ACHN (cell line): ENCODE measurements at regions not wholly inside any gene's neighbourhood (a gene's known extent, or its start where the extent isn't known, plus 50 kb on each side); places are given as distances from the start of the nearest gene placed in this dataset.

Experiments
- DNase-seq: peaks from one replicate; pipeline ENCODE4 v3.0.0-alpha.2; 2015
- in situ Hi-C: cut with HindIII; loops from 2 replicates; pipeline ENCODE4 v1.10.0; 2017; ENCODE audit warnings: low sequenced_read_pairs, low pct_ligation_motif_present, low pct_unique_long_range_greater_than_20kb

DNA sequence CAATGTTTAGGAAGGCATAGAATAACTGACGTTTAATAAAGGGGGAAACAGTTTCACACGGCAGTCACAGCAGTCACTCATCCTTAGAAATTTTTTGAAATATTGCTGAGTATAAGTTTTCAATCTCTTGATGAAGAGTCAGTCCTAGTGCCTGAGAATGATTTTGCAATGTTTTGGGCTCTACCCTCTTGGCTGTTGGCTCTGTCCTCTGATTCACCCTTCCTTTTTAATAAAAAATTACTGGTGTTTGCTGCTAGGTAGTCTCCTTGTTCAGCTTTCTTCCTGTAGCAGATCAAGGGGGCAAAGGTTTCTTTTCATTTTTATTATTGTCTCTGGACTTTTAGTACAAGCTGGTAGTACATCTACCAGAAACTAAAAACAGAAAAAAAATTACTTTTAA lies 194.3 kb upstream of the ANO3 start:
- DNase-seq: no peak
- in situ Hi-C loops: no loop called here

GRCh38 chr11:26142891-26143290 lies 189.0 kb upstream of the ANO3 start:
- in situ Hi-C loops: no loop called here
- DNase-seq: no peak

DNA sequence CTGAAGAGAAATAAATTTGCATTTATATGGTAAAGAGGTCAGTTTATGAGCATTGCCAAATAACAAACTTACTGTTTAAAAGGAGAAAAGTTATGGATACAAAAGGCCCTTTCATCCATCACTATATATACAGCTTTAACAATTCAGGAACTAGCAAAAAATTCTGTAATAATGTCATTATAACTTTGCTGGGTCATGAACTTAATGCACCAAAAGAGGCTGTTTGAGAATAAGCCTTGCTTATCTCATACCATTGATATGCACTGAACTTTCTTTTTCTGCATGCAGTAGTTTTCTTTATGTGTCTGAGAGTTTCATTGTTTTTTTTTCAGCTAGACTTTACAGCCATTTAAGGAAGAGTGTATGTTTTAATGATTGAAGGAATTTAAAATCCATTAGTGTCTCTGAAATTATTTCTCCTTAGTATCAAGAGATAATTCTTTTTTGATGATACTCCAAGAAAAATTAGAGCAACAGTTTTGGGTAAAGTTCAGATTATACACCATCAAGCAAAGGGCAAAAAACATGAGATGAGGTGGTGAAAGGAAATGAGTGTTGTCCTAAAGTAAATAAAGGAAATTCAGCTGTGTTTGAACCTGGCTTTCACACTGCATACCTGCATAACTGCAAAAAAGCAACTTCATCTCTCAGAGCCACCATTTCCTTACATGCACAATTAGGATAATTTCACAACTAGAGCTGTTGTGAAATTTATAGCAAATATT lies 188.2 kb upstream of the ANO3 start:
- DNase-seq: no peak
- in situ Hi-C loops: no loop called here

GRCh38 chr11:26144291-26144690 lies 187.6 kb upstream of the ANO3 start:
- in situ Hi-C loops: no loop called here
- DNase-seq: no peak

DNA sequence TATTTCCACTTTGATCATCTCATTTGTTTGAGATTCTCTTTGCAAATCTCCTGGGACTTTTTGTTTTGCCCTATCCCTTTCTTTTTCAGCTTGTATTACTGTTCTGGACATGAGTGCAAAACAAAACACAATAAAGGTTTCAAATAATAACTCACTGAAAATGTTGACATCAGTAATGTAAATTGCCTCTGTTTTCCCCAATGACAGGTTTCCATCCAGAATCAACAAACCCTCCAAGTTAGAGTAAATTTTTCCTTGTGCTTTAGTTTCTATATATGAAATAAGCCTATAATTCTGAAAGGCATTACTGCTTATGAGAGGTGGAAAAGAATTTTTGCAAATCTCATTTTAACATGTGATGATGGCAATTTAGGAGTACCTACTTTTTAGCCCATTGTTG lies 187.0 kb upstream of the ANO3 start:
- in situ Hi-C loops: no loop called here
- no peak for DNase-seq

- in situ Hi-C loops: no loop called here
- DNase-seq: no peak
Measured at GRCh38 chr11:26149585-26149984, 182.3 kb upstream of the ANO3 start.

DNA sequence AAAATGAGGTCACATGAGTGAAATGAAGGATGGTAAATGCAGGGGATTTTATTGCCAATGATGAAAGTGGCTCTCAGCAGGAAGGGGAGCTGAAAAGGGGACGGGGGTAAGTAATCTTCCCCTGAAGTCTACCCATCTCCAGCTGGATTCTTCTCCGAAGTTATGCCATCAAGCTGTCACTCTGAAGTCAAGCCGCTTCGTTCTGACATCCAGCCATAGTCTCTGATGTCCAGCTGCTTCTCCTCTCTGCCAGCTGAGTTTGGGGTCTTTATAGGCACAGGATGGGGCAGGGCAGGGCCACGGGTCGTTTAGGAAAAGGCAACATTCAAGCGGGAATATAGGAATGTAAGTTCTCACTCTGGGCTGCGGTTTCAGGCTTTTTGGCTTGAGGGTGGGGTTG lies 181.9 kb upstream of the ANO3 start:
- in situ Hi-C loops: no loop called here

GRCh38 chr11:26158251-26158650 lies 173.7 kb upstream of the ANO3 start:
- DNase-seq: no peak
- in situ Hi-C loops: no loop called here

More for the DNA sequence above, 181.9 kb upstream of the ANO3 start:
- DNase-seq: no peak

DNA sequence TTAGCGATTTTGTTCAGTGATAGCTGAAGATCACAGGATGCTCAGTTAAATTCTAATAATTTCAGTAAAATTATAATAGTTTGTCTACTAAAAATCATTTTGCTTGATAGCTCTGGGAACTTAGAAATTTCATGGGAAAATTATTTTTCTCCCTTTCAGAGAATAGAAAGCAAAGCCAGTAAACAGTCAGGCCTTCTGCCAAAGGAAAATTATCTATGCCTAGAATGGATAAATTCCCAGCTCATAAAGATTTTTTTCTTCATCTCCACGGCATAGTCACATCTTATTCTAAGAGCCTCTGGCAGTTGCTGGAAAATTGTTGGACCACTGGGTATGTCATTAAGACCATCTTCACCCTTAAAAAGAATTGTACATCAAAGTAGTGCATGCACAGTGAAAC lies 169.6 kb upstream of the ANO3 start:
- in situ Hi-C loops: no loop called here

DNA sequence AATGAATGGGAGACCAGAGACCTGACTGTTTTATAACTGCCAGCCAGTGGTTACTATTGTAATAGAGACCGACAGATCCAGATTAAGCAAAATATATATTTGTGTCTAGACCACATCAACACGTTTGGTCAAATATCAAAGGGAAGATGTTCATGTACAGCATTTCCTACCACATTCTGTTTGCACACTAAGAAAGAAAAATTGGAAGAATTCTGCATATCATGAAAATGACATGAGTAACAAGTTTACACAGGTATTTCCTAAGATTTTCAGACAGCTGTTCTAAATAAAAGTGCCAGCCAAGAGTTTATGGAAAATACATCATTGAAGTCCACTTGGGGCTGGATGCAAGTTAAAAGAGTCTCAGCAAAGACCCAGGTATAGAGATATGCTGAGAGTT lies 145.5 kb upstream of the ANO3 start:
- in situ Hi-C loops: no loop called here
- DNase-seq: no peak

More for the DNA sequence above, 169.6 kb upstream of the ANO3 start:
- DNase-seq: no peak

GRCh38 chr11:26187639-26188038 lies 144.3 kb upstream of the ANO3 start:
- peak; percentile 6 for DNase-seq
- in situ Hi-C loops: no loop called here

DNA sequence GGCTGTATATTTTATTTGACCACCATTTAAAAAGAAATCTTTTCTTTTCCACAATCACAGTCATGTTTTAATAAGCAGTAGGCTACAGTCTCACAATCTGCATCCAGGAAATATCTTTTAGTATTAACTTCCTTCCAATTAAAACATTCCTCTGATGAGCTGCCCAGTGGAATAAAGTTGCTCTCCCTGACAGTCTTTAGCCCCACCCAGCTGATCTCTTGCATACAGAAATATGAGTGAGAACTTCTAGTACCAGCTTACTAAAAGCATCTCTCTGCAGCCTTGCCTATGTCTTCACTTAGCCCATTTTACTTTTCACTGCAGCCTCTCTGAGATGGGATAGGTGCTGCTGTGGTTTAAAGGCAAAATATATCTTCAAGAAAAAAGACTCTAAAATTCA lies 143.4 kb upstream of the ANO3 start:
- no peak for DNase-seq
- in situ Hi-C loops: no loop called here

- in situ Hi-C loops: no loop called here
- no peak for DNase-seq
Measured at GRCh38 chr11:26191193-26191592, 140.7 kb upstream of the ANO3 start.

- in situ Hi-C loops: no loop called here
Measured at GRCh38 chr11:26193694-26194365, 138.1 kb upstream of the ANO3 start.

GRCh38 chr11:26194881-26195280 lies 137.0 kb upstream of the ANO3 start:
- no peak for DNase-seq
- in situ Hi-C loops: no loop called here

More at GRCh38 chr11:26193694-26194365, 138.1 kb upstream of the ANO3 start:
- no peak for DNase-seq

DNA sequence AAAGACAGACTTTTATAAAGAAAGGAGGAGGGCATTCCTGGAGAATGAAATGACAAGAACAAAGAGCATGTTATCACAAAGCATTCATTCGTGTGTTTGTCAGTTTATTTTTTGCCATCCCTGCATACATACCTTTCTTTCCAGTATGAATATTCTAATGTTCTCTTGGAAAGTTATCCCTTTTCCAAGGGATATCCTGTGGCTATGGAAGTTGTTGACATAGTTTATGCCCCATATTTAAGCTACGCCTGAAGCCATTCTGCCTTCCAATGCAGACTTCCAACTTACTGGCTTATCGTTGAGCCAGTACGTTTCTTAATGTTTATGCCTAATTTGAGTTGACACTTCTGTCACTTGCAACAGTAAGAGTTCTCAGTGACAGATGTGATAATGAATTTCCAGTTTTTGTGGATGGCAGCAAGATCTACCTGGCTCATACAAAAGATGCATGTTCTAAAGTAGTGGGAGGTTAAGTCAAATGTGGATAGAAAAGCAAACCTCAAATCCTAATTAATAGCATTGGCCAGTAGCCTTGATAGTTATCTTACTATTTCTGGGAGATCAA lies 133.3 kb upstream of the ANO3 start:
- no peak for DNase-seq
- in situ Hi-C loops: no loop called here

DNA sequence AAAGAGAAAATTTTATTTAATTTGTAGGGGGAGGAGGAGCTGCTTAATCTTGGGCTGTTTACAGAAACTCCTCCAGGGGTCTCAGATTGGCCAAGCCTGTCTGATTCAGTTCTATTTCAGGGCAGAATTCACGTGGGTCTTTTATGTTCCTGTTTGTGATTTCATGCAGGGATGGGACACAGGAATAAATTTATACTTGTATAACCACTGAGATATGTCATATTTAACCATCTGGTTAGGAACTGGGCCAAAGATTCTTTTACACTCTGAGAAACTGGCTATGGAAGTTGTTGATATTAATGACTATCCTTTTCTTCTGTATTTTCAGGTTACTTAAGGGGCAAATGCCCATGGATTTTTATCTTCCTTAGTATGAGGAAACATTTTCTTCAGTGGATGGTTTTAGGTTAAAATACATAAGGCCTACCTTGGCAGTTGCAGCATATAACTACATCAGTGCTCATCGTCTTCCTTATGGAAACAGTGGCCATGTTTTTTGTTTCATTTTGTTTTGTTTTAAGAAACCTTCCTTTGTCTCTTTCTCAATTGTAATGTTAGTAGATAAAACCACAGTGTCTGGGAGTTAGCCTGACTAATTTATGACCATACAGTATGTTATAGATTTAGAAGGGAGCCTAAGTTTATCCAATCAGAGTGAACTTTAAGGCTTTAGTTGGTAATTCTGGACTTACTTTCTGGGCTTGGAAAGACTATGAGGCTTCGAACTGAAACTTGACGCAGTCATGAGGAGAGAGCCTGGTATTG lies 132.4 kb upstream of the ANO3 start:
- DNase-seq: no peak
- in situ Hi-C loops: no loop called here

DNA sequence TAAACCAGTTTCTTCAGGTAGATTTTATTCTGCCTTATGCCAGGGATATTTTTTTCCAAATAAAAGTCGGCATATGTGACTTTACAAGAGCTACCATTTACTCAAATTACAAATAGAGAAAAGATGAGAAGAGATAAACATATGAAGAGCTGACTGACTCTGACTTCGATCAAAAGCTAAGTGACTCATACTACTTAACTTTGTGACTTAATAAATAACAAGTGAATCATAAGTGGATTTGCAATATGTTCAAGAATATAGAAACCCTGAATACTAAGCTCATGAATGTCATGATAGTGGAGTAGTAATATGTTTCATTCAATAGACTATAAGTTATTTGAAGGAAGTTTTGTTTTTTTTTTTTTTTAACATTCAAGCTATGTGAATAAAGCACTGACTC lies 130.5 kb upstream of the ANO3 start:
- in situ Hi-C loops: no loop called here
- DNase-seq: peak; percentile 3

DNA sequence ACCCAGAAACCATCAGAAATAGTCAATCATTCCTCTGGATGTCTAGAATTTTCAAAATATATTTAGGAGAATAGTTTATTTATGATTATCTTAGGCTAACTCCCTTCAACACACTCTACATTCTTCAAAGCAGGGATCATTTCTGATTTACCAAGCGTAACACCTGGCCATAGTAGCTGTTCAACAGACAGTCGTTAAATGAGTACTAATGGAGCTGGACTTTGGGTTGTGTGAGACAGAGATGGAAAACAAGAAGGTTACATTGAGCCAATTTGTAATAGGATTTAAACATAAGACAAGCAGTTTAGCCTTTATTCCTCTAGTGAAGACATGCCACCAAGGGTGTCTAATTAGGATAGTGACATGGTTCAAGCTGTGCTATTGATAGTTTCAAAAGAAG lies 129.2 kb upstream of the ANO3 start:
- in situ Hi-C loops: no loop called here
- no peak for DNase-seq
